ENCODE measurements at regions not wholly inside any gene's neighbourhood (a gene's known extent, or its start where the extent isn't known, plus 50 kb on each side); places are given as distances from the start of the nearest gene placed in this dataset.

- TF ChIP-seq, protein P1, sequence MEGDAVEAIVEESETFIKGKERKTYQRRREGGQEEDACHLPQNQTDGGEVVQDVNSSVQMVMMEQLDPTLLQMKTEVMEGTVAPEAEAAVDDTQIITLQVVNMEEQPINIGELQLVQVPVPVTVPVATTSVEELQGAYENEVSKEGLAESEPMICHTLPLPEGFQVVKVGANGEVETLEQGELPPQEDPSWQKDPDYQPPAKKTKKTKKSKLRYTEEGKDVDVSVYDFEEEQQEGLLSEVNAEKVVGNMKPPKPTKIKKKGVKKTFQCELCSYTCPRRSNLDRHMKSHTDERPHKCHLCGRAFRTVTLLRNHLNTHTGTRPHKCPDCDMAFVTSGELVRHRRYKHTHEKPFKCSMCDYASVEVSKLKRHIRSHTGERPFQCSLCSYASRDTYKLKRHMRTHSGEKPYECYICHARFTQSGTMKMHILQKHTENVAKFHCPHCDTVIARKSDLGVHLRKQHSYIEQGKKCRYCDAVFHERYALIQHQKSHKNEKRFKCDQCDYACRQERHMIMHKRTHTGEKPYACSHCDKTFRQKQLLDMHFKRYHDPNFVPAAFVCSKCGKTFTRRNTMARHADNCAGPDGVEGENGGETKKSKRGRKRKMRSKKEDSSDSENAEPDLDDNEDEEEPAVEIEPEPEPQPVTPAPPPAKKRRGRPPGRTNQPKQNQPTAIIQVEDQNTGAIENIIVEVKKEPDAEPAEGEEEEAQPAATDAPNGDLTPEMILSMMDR (IDR thresholded peaks at IDR 0.05), result no peak
- no peak for TF ChIP-seq TP53 (CRISPR knock-in tag; IDR thresholded peaks at IDR 0.05)
- no peak for TF ChIP-seq SMC3 (IDR thresholded peaks at IDR 0.05)
- TF ChIP-seq SREBF2 (IDR thresholded peaks at IDR 0.05), result no peak
- TF ChIP-seq RAD21 (conservative IDR thresholded peaks at IDR 0.05 in 1 of 2, IDR thresholded peaks at IDR 0.05 in 1 of 2), result no peak
- TF ChIP-seq POLR2A (IDR thresholded peaks at IDR 0.05; ENCODE audit: low read length), result no peak
- no peak for TF ChIP-seq EP300 (IDR thresholded peaks at IDR 0.05)
- no peak for TF ChIP-seq RCOR1 (IDR thresholded peaks at IDR 0.05; ENCODE audit: low read depth, low read length)
- no peak for TF ChIP-seq EHMT2 (IDR thresholded peaks at IDR 0.05; ENCODE audit: low read depth)
- TF ChIP-seq CEBPB (IDR thresholded peaks at IDR 0.05), result no peak
Observed at GRCh38 chr2:241957276-241957675, 87.7 kb downstream of the RTP5 start.

All from A549 (cell line).